ENCODE measurements at regions not wholly inside any gene's neighbourhood (a gene's known extent, or its start where the extent isn't known, plus 50 kb on each side); places are given as distances from the start of the nearest gene placed in this dataset.
A peak's percentile ranks its signal among the peaks of the same experiment; 100 is the strongest.

DNA sequence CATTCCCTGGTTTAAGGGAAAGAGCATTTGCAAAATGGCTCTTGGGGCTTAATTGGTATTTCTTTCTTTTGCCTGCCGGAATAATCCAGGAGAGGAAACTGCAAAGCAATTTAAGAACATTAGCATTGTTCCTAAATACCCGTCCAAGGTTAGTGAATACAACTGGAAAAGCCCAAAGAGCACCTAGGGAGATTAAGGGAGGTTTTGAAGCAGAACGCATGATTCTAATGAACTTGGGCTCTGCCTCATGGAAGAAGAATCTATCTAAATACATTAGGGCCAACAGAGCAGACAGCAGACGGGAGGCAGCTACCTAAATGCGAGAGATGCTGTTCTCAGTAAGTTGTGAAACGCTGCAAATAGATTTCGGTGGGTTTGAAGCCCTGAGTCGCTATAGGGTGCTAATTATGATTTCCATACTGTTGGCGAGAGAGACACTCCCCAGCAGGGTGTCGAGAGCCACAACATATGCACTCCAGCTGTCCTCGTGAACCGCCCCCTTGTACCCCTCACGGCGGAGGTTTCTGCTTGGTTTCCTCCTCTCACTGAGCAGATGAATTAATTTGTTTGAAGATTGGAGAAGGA lies 326.7 kb upstream of the CAMK1G start:
- TF ChIP-seq, protein P1, sequence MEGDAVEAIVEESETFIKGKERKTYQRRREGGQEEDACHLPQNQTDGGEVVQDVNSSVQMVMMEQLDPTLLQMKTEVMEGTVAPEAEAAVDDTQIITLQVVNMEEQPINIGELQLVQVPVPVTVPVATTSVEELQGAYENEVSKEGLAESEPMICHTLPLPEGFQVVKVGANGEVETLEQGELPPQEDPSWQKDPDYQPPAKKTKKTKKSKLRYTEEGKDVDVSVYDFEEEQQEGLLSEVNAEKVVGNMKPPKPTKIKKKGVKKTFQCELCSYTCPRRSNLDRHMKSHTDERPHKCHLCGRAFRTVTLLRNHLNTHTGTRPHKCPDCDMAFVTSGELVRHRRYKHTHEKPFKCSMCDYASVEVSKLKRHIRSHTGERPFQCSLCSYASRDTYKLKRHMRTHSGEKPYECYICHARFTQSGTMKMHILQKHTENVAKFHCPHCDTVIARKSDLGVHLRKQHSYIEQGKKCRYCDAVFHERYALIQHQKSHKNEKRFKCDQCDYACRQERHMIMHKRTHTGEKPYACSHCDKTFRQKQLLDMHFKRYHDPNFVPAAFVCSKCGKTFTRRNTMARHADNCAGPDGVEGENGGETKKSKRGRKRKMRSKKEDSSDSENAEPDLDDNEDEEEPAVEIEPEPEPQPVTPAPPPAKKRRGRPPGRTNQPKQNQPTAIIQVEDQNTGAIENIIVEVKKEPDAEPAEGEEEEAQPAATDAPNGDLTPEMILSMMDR (IDR thresholded peaks at IDR 0.05; ENCODE audit: partially characterized antibody, unreplicated experiment): no peak
- Mint-ChIP-seq H3K4me1 (ENCODE audit: low read depth, unreplicated experiment) (peaks cover 3% of the 10 kb centered on the region), H3K27ac (ENCODE audit: unreplicated experiment) (peak overlapping the region; percentile 40), H3K4me3 (ENCODE audit: unreplicated experiment) (no peak overlapping the region), H3K36me3 (ENCODE audit: unreplicated experiment) (peaks cover 9% of the 10 kb centered on the region), H3K27me3 (ENCODE audit: unreplicated experiment) (peaks cover 2% of the 10 kb centered on the region), H3K9me3 (ENCODE audit: unreplicated experiment) (peaks cover 5% of the 10 kb centered on the region)
- DNase-seq: no peak

- no peak overlapping the region for H3K4me3 Mint-ChIP-seq (ENCODE audit: unreplicated experiment)
Observed at GRCh38 chr1:209257454-209257853, 326.1 kb upstream of the CAMK1G start.

GRCh38 chr1:209260136-209260535 lies 323.4 kb upstream of the CAMK1G start:
- peaks cover 9% of the 10 kb centered on the region for H3K36me3 Mint-ChIP-seq (ENCODE audit: unreplicated experiment)
- H3K27me3 Mint-ChIP-seq (ENCODE audit: unreplicated experiment): peaks cover 2% of the 10 kb centered on the region
- DNase-seq: no peak
- no peak overlapping the region for H3K27ac Mint-ChIP-seq (ENCODE audit: unreplicated experiment)
- H3K4me1 Mint-ChIP-seq (ENCODE audit: low read depth, unreplicated experiment): peaks cover 3% of the 10 kb centered on the region
- H3K4me3 Mint-ChIP-seq (ENCODE audit: unreplicated experiment): no peak overlapping the region
- TF ChIP-seq, protein P1 (IDR thresholded peaks at IDR 0.05; ENCODE audit: partially characterized antibody, unreplicated experiment): no peak
- H3K9me3 Mint-ChIP-seq (ENCODE audit: unreplicated experiment): peaks cover 5% of the 10 kb centered on the region

More at GRCh38 chr1:209257454-209257853, 326.1 kb upstream of the CAMK1G start:
- TF ChIP-seq, protein P1 (IDR thresholded peaks at IDR 0.05; ENCODE audit: partially characterized antibody, unreplicated experiment): no peak
- no peak for DNase-seq
- Mint-ChIP-seq H3K27me3 (ENCODE audit: unreplicated experiment) (peaks cover 2% of the 10 kb centered on the region), H3K9me3 (ENCODE audit: unreplicated experiment) (peaks cover 5% of the 10 kb centered on the region), H3K4me1 (ENCODE audit: low read depth, unreplicated experiment) (peaks cover 3% of the 10 kb centered on the region), H3K27ac (ENCODE audit: unreplicated experiment) (no peak overlapping the region), H3K36me3 (ENCODE audit: unreplicated experiment) (peaks cover 9% of the 10 kb centered on the region)

- H3K27ac Mint-ChIP-seq (ENCODE audit: unreplicated experiment): no peak overlapping the region
- peaks cover 2% of the 10 kb centered on the region for H3K9me3 Mint-ChIP-seq (ENCODE audit: unreplicated experiment)
- no peak overlapping the region for H3K4me3 Mint-ChIP-seq (ENCODE audit: unreplicated experiment)
- peaks cover 6% of the 10 kb centered on the region for H3K36me3 Mint-ChIP-seq (ENCODE audit: unreplicated experiment)
- TF ChIP-seq, protein P1 (IDR thresholded peaks at IDR 0.05; ENCODE audit: partially characterized antibody, unreplicated experiment): no peak
- peaks cover 2% of the 10 kb centered on the region for H3K27me3 Mint-ChIP-seq (ENCODE audit: unreplicated experiment)
- H3K4me1 Mint-ChIP-seq (ENCODE audit: low read depth, unreplicated experiment): no peaks in the 10 kb centered on the region
- DNase-seq: no peak
Observed at GRCh38 chr1:209262631-209263030, 320.9 kb upstream of the CAMK1G start.

- Mint-ChIP-seq H3K36me3 (ENCODE audit: unreplicated experiment) (no peaks in the 10 kb centered on the region), H3K27me3 (ENCODE audit: unreplicated experiment) (peaks cover 5% of the 10 kb centered on the region), H3K9me3 (ENCODE audit: unreplicated experiment) (no peaks in the 10 kb centered on the region), H3K4me1 (ENCODE audit: low read depth, unreplicated experiment) (no peaks in the 10 kb centered on the region), H3K4me3 (ENCODE audit: unreplicated experiment) (no peak overlapping the region), H3K27ac (ENCODE audit: unreplicated experiment) (no peak overlapping the region)
- DNase-seq: no peak
- TF ChIP-seq, protein P1 (IDR thresholded peaks at IDR 0.05; ENCODE audit: partially characterized antibody, unreplicated experiment): no peak
Observed at GRCh38 chr1:209265301-209265700, 318.2 kb upstream of the CAMK1G start.
